SK-N-MC (cell line): ENCODE measurements at regions not wholly inside any gene's neighbourhood (a gene's known extent, or its start where the extent isn't known, plus 50 kb on each side); places are given as distances from the start of the nearest gene placed in this dataset.

Source experiments
- EZH2 ChIP-seq: fragments of 200-600 bp; sonication (generic); IDR thresholded peaks from one replicate; pipeline ENCODE4 v1.6.1; 2017; ENCODE audit warnings: antibody characterized with exemption
- POLR2AphosphoS5 ChIP-seq: IDR thresholded peaks from 2 replicates; pipeline ENCODE4 v1.6.1; 2012; ENCODE audit warnings: mild to moderate bottlenecking, low read depth, low read length, borderline replicate concordance

DNA sequence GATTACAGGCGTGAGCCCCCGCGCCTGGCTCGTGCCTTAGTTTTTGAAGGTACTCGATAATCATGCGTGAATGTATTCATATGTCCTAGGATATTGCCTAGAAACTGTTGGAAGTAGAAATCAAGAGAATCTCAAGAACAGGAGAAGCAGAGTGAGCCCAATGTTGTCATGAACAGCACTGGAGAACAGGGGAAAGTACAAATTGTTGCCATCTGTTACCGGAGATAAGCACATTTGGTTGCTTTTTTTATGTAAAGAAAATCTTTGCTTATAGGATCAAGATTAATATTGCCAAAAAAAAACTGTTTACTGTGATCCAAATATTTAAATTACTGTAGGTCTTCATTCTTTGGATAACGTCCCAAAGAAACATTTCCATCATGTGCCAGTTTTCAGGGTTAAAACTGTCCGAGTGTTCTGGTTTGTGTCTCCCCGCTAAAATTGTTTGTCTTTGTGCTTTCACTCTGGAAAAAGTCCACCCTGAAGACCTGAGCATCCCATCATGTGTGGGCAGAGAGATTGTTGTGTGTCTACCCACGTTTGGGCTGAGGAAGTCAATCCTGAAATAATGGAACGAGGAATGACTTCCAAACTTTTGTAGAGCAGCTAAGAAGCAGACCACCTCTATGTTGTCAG is 95.7 kb upstream of the CELF2 start:
- TF ChIP-seq POLR2AphosphoS5: no peak
- no peak for TF ChIP-seq EZH2
